HG02588 (cell line): ENCODE measurements at regions not wholly inside any gene's neighbourhood (a gene's known extent, or its start where the extent isn't known, plus 50 kb on each side); places are given as distances from the start of the nearest gene placed in this dataset.

Experiments
- ATAC-seq: cut with Tn5 transposase; IDR thresholded peaks from one replicate; pipeline ENCODE4 v1.9.1; 2021; ENCODE audit warnings: mild to moderate bottlenecking, moderate library complexity; ENCODE audit not compliant: unreplicated experiment

DNA sequence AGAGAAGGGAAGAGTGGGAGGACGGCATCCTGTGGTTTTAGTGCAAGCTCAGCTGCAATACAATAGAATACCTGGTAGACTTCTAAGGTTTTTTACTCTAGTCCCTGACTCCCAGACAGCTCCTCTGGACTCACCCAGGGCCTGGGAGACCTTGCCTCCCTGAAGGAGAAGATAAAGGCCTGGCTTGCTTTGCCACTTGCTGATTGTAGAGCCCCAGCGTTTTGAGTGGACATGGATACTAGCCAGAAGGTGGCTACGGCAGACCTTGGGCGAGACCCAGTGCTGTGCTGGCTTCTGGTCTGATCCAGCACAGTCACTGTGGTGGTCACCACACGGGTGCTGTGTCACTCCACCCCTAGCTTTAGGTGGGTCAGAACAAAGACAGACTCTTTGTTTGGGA is 72.2 kb upstream of the TTC14 start:
- ATAC-seq, result no peak

DNA sequence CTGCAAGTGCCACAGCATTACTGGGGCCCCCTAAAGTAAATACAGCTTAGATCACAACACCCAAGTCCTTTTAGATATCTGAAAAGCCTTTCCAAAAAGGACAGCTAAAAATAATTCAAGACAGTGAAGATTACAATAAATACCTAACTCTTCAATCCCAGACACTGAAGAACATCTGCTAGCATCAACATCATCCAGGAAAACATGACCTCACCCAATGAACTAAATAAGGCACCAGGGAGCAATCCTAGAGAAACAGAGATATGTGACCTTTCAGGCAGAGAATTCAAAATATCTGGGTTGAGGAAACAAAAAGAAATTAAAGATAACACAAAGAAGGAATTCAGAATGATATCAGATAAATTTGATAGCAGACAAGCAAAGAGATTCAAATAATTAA is 71.7 kb upstream of the TTC14 start:
- no peak for ATAC-seq

DNA sequence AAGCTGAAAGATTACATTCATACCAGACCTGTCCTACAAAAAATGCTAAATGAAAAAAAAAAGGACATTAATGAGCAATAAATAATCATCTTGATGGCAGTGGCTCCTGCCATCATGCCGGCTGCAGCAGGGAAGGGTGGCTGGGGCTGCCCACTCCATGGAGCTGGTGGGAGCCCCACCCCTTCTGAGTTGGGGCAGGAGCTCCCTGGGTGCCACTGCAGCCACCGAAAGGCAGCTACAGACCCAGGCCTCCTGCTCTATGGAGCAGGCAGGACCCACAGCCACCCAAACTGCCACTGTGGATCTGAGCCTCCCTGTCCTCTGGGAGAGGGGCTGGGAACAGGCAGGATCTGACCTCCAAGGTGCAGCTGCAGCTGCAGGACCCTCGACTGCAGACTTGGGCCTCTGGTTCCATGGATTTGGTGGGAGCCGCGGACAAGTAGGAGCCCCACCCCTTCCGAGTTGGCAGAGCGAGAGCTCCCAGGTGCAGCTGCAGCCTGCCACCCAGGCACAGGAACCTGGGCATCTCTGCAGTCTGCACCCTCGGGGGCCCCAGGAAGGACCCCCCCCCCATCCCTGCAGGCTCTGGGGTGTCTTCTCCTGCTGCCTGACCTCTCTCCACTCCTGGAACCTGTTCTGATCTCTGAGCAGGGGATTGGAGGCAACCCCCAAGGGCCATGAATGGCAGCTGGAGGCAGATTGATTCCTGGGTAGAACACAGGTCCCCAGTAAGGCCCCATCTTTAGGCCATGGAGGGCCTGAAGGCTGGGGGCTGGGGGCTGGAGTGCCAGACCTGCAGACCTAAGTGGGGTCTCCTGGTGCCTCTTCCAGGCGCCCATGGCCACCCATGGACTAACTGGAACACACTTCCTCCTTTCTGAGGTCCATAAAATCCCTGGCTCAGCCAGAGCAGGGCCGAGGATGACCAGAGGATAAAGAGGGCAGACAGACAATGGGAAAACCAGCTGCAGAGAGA is 70.4 kb upstream of the TTC14 start:
- no peak for ATAC-seq

DNA sequence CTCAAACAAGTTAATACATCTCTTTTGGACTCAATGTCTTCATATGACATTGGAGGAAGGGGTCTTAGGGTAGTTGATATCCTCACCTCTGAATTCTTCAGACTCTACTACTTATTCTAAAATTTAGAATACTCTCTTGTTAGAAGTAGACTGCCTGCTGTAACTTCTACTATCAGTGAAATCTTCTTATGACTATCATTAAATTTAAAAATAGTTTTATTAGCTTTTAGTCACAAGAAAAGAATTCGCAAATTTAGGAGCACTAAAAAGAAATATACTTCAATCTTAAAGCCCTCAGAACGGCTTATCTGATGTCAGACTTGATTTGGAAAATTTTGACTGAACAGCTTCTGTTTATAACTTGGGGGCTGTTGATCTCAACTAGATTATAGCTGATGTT is 67.1 kb upstream of the TTC14 start:
- ATAC-seq, result no peak

DNA sequence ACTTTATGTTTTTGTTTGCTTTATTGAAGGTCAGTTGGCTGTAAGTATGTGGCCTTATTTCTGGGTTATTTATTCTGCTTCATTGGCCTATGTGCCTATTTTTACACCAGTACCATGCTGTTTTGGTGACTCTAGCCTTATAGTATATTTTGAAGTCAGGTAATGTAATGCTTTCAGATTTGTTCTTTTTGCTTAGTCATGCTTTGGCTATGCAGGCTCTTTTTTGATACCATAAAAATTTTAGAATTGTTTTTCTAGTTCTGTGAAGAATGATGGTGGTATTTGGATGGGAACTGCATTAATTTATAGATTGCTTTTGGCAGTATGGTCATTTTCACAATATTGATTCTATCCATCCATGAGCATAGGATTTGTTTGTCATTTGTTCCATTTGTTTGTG is 63.5 kb upstream of the TTC14 start:
- no peak for ATAC-seq

DNA sequence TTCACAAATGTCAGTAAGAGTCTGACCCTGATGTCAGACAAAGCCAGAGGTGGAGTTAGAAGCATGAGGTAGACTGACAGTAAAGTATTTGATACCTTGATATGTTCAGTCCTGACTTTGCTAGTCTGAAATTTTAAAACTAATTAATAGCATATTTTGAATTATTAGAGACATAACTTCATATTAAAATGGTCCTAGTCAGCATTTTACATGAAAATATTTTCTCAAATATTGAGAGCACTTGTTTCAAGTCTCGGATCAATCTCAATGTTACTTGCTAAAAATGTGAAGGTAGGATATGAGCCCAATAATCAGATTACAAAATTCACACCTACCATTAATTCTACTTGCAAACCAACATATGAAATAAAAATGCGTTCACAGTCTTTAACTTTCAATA is 58.1 kb upstream of the TTC14 start:
- ATAC-seq, result no peak

DNA sequence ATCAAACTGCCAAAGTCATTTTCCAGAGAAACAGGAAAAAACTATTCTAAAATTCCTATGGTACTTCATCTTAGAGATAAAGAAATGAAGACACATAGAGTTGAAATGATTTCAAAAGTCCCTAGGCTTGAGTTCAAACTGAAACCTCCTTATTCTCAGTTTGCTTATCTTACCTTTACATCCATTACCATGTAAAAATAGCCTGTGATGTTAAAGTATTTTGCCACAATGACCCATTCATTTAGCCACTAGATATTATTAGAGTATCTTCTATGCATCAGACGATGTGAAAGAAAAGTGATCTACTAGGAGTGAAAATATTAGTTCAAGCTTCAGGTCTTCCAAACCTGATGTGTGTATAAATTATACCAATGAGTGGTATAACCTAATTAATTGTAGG is 55.1 kb upstream of the TTC14 start:
- ATAC-seq, result no peak

DNA sequence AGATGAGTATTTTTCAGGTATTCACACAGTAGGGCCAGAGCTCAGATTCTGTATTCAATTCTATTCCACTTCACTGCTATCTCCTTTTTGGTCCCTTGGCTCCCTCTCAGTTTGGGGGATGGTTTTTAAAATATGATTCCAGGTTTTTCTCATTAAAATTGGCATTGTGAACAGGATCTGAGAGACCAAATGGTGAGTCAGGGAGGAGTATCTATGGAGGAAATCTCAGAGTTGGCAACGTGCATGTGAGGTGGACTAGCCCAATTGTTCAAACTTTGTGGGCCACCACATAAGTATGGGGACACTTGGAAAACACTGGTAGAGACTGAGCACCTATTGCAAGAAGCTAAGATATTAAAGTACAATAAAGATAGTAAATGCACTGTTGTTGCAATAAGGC is 53.9 kb upstream of the TTC14 start:
- no peak for ATAC-seq
